ENCODE measurements at regions not wholly inside any gene's neighbourhood (a gene's known extent, or its start where the extent isn't known, plus 50 kb on each side); places are given as distances from the start of the nearest gene placed in this dataset.

- ChIA-PET CTCF (no interaction called here), POLR2A (no interaction called here)
These were observed 684.7 kb downstream of the EPHA4 start for GRCh38 chr2:220887271-220887870.

GRCh38 chr2:220887876-220888275, 684.2 kb downstream of the EPHA4 start:
- ChIA-PET POLR2A (no interaction called here), CTCF (no interaction called here)

- POLR2A ChIA-PET = no interaction called here
These were observed 681.2 kb downstream of the EPHA4 start for GRCh38 chr2:220890931-220891330.

GRCh38 chr2:220891405-220891804, 680.7 kb downstream of the EPHA4 start:
- CTCF ChIA-PET = no interaction called here
- POLR2A ChIA-PET = no interaction called here

More at GRCh38 chr2:220890931-220891330, 681.2 kb downstream of the EPHA4 start:
- CTCF ChIA-PET = no interaction called here

GRCh38 chr2:220892018-220892634, 680.0 kb downstream of the EPHA4 start:
- CTCF ChIA-PET = no interaction called here

GRCh38 chr2:220893411-220893810, 678.7 kb downstream of the EPHA4 start:
- ChIA-PET CTCF (no interaction called here), POLR2A (no interaction called here)

More at GRCh38 chr2:220892018-220892634, 680.0 kb downstream of the EPHA4 start:
- POLR2A ChIA-PET = no interaction called here

GRCh38 chr2:220894069-220894468, 678.0 kb downstream of the EPHA4 start:
- POLR2A ChIA-PET = no interaction called here
- CTCF ChIA-PET = no interaction called here

- CTCF ChIA-PET = no interaction called here
- POLR2A ChIA-PET = no interaction called here
These were observed 672.6 kb downstream of the EPHA4 start for GRCh38 chr2:220899492-220899891.

GRCh38 chr2:220904015-220904414, 668.1 kb downstream of the EPHA4 start:
- ChIA-PET POLR2A (no interaction called here), CTCF (no interaction called here)

GRCh38 chr2:220913384-220913783, 658.7 kb downstream of the EPHA4 start:
- ChIA-PET POLR2A (no interaction called here), CTCF (no interaction called here)

GRCh38 chr2:220915092-220915623, 656.9 kb downstream of the EPHA4 start:
- ChIA-PET POLR2A (no interaction called here), CTCF (no interaction called here)

- ChIA-PET CTCF (no interaction called here), POLR2A (no interaction called here)
These were observed 655.2 kb downstream of the EPHA4 start for GRCh38 chr2:220916931-220917330.

GRCh38 chr2:220930271-220931076, 641.6 kb downstream of the EPHA4 start:
- CTCF ChIA-PET = no interaction called here
- POLR2A ChIA-PET = no interaction called here

- POLR2A ChIA-PET = no interaction called here
- CTCF ChIA-PET = no interaction called here
These were observed 640.6 kb downstream of the EPHA4 start for GRCh38 chr2:220931491-220931890.

GRCh38 chr2:220932041-220932440, 640.1 kb downstream of the EPHA4 start:
- POLR2A ChIA-PET = no interaction called here

GRCh38 chr2:220935789-220936321, 636.2 kb downstream of the EPHA4 start:
- ChIA-PET POLR2A (no interaction called here), CTCF (interaction anchor here (1.0 kb wide), 1 partner anchor 231 kb away, joined by 4 read pairs; no protein-coding TSS in a partner anchor)

More at GRCh38 chr2:220932041-220932440, 640.1 kb downstream of the EPHA4 start:
- CTCF ChIA-PET = no interaction called here

GRCh38 chr2:220936641-220937197, 635.4 kb downstream of the EPHA4 start:
- ChIA-PET POLR2A (no interaction called here), CTCF (no interaction called here)

GRCh38 chr2:220937245-220937644, 634.9 kb downstream of the EPHA4 start:
- POLR2A ChIA-PET = no interaction called here
- CTCF ChIA-PET = no interaction called here

GRCh38 chr2:220940646-220941045, 631.5 kb downstream of the EPHA4 start:
- POLR2A ChIA-PET = no interaction called here
- CTCF ChIA-PET = no interaction called here

- ChIA-PET CTCF (no interaction called here), POLR2A (no interaction called here)
These were observed 630.4 kb downstream of the EPHA4 start for GRCh38 chr2:220941683-220942082.

GRCh38 chr2:220946552-220946951, 625.6 kb downstream of the EPHA4 start:
- ChIA-PET POLR2A (no interaction called here), CTCF (no interaction called here)
